Large intestine (tissue), 3 donors: ENCODE measurements at regions not wholly inside any gene's neighbourhood (a gene's known extent, or its start where the extent isn't known, plus 50 kb on each side); places are given as distances from the start of the nearest gene placed in this dataset.
"Not testable (repeated sequence)": the region's sequence is repeated elsewhere in the genome, so short reads cannot be mapped to it uniquely, and the experiment has no call there.

ENCODE experiments used
- DNase-seq, 2 donors: peaks; one replicate each; pipeline versions ENCODE4 v3.0.0 to v3.0.0-alpha.2; 2013
- H3K27ac ChIP-seq: one replicate; pipeline ENCODE4 v1.5.1; 2013; ENCODE audit warnings: low read length
- H3K27me3 ChIP-seq: 2 replicates; pipeline ENCODE4 v1.6.1; 2013; ENCODE audit warnings: low read length; ENCODE audit not compliant: control insufficient read depth, insufficient read depth
- H3K36me3 ChIP-seq: 2 replicates; pipeline ENCODE4 v1.6.1; 2013; ENCODE audit warnings: low read length; ENCODE audit not compliant: control insufficient read depth, insufficient read depth
- H3K4me1 ChIP-seq: one replicate; pipeline ENCODE4 v1.6.1; 2013; ENCODE audit warnings: low read length; ENCODE audit not compliant: control insufficient read depth, insufficient read depth
- H3K4me3 ChIP-seq: one replicate; pipeline ENCODE4 v1.5.1; 2013; ENCODE audit warnings: low read length
- H3K9me3 ChIP-seq: one replicate; pipeline ENCODE4 v1.6.1; 2013; ENCODE audit warnings: mild to moderate bottlenecking, low read depth, low read length, moderate library complexity; ENCODE audit not compliant: control insufficient read depth
- WGBS: methylation state at CpG from one replicate; pipeline ENCODE4 v1.1.5; 2013; ENCODE audit warnings: low lambda C conversion rate; ENCODE audit not compliant: insufficient coverage; 5-methylcytosine and 5-hydroxymethylcytosine counted together

GRCh38 chr1:232319518-232320210 lies 310.3 kb downstream of the SIPA1L2 start:
- no peak overlapping the region for H3K27ac ChIP-seq
- no CpG with 5 or more reads among the region's 4 CpGs for WGBS
- no peaks in the 10 kb centered on the region for H3K27me3 ChIP-seq
- peaks cover 14% of the 10 kb centered on the region for H3K4me1 ChIP-seq
- H3K36me3 ChIP-seq = no peaks in the 10 kb centered on the region
- DNase-seq = no peak
- H3K9me3 ChIP-seq = no peaks in the 10 kb centered on the region
- no peak overlapping the region for H3K4me3 ChIP-seq

GRCh38 chr1:232319072-232319471 lies 310.9 kb downstream of the SIPA1L2 start:
- Histone ChIP-seq H3K36me3 (no peaks in the 10 kb centered on the region), H3K9me3 (no peaks in the 10 kb centered on the region), H3K4me3 (no peak overlapping the region), H3K27me3 (no peaks in the 10 kb centered on the region), H3K4me1 (peaks cover 14% of the 10 kb centered on the region), H3K27ac (no peak overlapping the region)
- no CpG with 5 or more reads among the region's 10 CpGs for WGBS
- no peak for DNase-seq

- Histone ChIP-seq H3K27ac (no peak overlapping the region), H3K4me1 (peaks cover 14% of the 10 kb centered on the region), H3K9me3 (no peaks in the 10 kb centered on the region), H3K4me3 (no peak overlapping the region), H3K27me3 (no peaks in the 10 kb centered on the region), H3K36me3 (no peaks in the 10 kb centered on the region)
- whole genome bisulfite sequencing = no CpG with 5 or more reads among the region's 2 CpGs
- DNase-seq = no peak
Observed at GRCh38 chr1:232318143-232318542, 311.8 kb downstream of the SIPA1L2 start.

DNA sequence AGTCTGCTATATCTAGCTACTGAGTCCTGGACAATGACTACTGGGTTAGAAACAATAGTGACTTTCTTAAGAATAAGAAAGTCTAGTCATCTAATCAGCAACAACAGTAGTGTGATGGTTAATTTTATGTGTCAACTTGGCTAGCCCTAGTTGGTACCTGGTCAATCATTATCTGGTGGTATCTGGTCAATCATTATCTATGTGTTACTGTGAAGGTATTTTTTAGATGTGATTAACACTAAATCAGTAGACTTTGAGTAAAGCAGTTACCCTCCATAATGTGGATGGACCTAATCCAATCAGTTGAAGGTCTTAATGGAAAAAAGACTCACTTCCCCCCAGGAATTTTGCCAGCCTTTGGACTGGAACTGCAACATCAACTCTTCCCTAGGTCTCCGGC lies 312.6 kb downstream of the SIPA1L2 start:
- Histone ChIP-seq H3K27me3 (no peaks in the 10 kb centered on the region), H3K4me1 (peaks cover 14% of the 10 kb centered on the region), H3K36me3 (no peaks in the 10 kb centered on the region), H3K9me3 (no peaks in the 10 kb centered on the region), H3K27ac (no peak overlapping the region), H3K4me3 (no peak overlapping the region)
- no peak for DNase-seq
- WGBS = no CpG with 5 or more reads among the region's 1 CpG

GRCh38 chr1:232316864-232317263 lies 313.1 kb downstream of the SIPA1L2 start:
- no peak for DNase-seq
- peaks cover 14% of the 10 kb centered on the region for H3K4me1 ChIP-seq
- H3K9me3 ChIP-seq = no peaks in the 10 kb centered on the region
- H3K27me3 ChIP-seq = no peaks in the 10 kb centered on the region
- H3K4me3 ChIP-seq = no peak overlapping the region
- no peak overlapping the region for H3K27ac ChIP-seq
- H3K36me3 ChIP-seq = no peaks in the 10 kb centered on the region

- not testable (repeated sequence) for H3K27ac ChIP-seq, H3K27me3 ChIP-seq, H3K9me3 ChIP-seq, H3K36me3 ChIP-seq, H3K4me3 ChIP-seq, DNase-seq, H3K4me1 ChIP-seq
- WGBS = 100% methylated on average over 3 of the region's 15 CpGs
Observed at GRCh38 chr1:232313876-232314275, 316.1 kb downstream of the SIPA1L2 start.

- Histone ChIP-seq H3K4me3 (no peak overlapping the region), H3K4me1 (no peaks in the 10 kb centered on the region), H3K9me3 (no peaks in the 10 kb centered on the region), H3K36me3 (no peaks in the 10 kb centered on the region), H3K27ac (no peak overlapping the region), H3K27me3 (no peaks in the 10 kb centered on the region)
- WGBS = no CpG with 5 or more reads among the region's 5 CpGs
- DNase-seq = no peak
Observed at GRCh38 chr1:232310541-232310940, 319.4 kb downstream of the SIPA1L2 start.

- H3K4me3 ChIP-seq = no peak overlapping the region
- no peak overlapping the region for H3K27ac ChIP-seq
- H3K4me1 ChIP-seq = no peaks in the 10 kb centered on the region
- no CpG with 5 or more reads among the region's 3 CpGs for WGBS
- no peaks in the 10 kb centered on the region for H3K9me3 ChIP-seq
- no peak for DNase-seq
- H3K27me3 ChIP-seq = no peaks in the 10 kb centered on the region
- H3K36me3 ChIP-seq = no peaks in the 10 kb centered on the region
Observed at GRCh38 chr1:232308616-232309015, 321.3 kb downstream of the SIPA1L2 start.

DNA sequence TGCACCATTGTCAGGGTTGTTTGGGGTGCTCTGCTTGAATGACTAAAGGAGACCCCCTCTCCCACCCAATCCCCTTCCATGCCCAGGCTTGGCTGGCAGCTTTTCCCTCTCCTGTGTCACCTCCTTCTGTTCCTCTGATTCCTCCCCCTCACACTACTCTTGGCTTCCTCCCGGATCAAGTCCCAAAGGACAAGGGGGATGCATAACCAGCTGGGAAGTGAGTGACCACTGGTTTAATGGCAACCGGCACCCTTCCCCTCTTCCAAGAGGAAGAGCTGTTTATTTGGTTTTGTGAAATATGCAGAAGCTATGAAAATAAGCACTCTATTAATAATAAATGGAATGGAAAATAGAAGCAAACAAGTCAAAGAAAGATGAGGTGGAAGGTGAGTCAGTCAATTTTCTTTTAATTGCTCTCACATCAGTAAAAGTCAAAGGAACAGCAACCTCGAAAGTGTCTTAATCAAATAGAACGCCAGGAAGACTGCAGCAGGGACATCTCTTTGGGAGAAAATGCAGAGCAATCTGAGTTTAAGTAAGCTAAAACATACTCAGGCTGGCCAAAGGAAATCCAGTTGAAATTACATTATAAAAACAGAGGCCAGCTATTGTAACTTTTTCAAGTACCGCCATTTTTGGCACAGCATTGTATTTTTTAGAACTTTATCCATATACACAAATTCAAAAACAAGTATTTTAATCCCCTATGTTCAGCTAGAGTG lies 322.5 kb downstream of the SIPA1L2 start:
- Histone ChIP-seq H3K36me3 (no peaks in the 10 kb centered on the region), H3K4me1 (no peaks in the 10 kb centered on the region), H3K9me3 (no peaks in the 10 kb centered on the region), H3K27ac (no peak overlapping the region), H3K27me3 (no peaks in the 10 kb centered on the region), H3K4me3 (no peak overlapping the region)
- WGBS = 86% methylated on average over 1 of the region's 5 CpGs
- no peak for DNase-seq

GRCh38 chr1:232306269-232306961 lies 323.5 kb downstream of the SIPA1L2 start:
- Histone ChIP-seq H3K27me3 (no peaks in the 10 kb centered on the region), H3K4me3 (no peak overlapping the region), H3K9me3 (no peaks in the 10 kb centered on the region), H3K4me1 (no peaks in the 10 kb centered on the region), H3K27ac (no peak overlapping the region), H3K36me3 (no peaks in the 10 kb centered on the region)
- DNase-seq = no peak
- 100% methylated on average over 1 of the region's 8 CpGs for WGBS
